ENCODE measurements at regions not wholly inside any gene's neighbourhood (a gene's known extent, or its start where the extent isn't known, plus 50 kb on each side); places are given as distances from the start of the nearest gene placed in this dataset.

DNA sequence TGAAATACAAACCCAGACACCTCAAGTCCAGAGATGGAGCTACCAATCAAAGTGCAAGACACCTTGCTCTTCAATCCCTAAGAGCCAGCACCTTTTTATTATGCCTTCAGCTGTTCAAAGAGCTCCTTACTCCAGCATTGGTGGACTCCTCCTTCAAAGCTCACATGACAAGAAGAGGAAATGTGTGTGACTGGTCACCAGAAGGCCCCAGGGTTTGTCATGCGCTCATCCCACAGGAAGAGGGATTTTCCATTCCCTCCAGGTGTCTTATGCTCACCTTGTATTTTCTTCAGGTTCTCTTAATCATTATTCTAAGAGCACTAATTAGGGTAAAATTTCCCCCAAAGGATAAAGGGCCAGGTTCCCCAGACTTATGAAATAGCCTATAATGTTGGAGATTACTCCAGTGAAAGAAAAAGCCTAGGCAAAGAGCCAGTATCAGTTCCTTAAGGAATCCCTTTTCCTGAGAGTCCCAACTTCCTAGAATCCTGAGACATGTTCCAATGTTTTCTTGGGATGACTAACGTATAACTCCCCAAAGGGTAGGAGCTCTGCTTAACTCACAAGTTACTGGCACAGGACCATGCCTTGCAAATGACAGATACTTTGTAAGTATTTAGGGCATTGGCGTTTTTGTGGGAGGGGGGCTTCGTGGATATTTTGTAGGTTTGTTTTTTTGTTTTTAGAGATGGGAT lies 56.9 kb upstream of the SOX9 start:
- ATAC-seq = no peak

DNA sequence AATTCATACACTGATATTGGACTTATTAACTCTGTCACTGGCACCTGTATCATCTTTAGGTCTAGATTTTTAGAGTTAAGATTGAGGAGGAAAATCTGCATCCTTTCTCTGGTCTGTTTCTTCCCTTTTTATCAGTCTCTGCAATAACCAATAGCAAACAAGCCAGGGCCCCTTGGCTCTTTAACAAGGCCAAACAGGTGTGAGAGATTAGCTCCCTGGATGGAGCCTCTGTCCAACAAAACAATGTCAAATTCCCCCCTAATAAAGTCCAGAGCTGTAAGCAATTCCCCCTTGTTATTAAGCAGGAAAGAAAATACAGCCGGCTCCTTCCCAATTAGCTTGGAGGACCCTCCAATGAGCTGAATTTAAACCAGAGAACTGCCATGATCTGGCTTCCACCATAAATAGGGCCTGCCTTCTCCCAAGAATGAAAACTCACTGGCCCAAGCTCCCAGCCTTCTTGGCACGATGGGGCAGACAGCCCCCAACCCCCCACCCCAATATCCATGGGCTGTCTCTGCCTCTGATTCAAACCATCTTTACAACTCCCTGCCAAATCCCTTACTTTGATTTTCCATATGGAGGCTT lies 56.1 kb upstream of the SOX9 start:
- ATAC-seq = no peak

DNA sequence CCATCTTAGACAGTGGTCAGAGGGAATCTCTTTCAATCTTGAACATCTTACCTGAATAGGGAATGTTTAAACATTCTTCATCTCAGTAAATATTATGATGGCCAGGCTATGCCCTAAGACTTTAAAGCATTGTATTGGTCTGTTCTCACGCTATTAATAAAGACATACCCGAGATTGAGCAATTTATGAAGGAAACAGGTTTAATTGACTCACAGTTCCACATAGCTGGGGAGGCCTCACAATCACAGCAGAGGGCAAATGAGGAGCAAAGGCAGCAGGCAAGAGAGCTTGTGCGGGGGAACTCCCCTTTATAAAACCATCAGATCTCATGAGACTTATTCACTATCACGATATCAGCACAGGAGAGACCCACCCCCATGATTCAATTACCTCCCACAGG lies 55.3 kb upstream of the SOX9 start:
- no peak for ATAC-seq

DNA sequence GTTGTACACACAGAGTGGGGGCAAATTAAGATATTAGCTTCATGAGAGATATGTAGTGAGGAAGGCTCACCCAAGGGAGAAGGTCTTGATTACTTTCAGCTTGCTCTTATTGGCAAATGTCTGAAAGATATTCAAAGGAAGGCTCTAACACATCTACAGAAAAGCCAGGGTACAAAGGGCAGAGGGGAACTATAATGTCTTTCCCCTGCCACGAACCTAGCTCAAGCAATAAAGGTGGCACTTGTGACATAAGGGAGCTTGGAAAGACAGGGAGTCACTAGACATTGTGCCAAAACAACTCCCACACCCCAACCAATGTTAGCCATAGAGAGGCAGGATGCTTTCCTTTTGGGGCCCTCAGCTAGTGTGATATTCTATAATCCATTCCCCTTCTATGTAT lies 52.2 kb upstream of the SOX9 start:
- ATAC-seq = no peak

DNA sequence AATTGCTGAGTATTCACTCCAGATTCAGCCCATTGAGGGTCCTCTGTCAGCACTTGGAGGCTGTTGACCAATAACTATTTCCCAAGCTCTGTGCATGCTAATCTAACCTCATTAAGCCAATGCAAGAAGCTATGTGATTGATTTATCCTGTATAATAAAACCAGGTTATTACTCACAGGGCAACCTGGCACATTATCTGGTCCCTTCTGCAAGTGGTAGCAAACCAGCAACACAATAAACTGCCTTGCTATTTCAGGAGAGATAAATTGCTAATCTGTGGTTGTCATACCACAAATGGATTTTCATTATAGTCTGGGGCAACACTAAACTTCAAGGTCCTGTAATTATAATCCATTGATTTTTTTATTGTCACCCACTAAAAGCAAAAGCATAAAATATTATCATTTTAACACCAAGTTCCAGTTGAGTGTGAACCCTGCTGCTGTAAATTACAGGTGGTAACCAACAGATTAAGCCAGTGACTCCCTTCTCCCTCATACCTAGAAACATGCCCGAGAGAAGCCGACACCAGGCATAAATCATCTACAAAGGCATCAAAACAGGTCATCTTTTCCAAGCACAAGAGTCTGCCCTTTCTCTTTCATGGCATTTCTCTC lies 51.1 kb upstream of the SOX9 start:
- ATAC-seq = no peak
